HepG2 (cell line): ENCODE measurements at regions not wholly inside any gene's neighbourhood (a gene's known extent, or its start where the extent isn't known, plus 50 kb on each side); places are given as distances from the start of the nearest gene placed in this dataset.

Experiments
- ATAC-seq: fragments of 200-7000 bp; cut with Tn5 transposase; 3 replicates; pipeline ENCODE4 v1.9.1; 2020; ENCODE audit warnings: mild to moderate bottlenecking, moderate library complexity
- BruUV-seq: library from RNA; stranded (reverse); fragments of 400-500 nt; replicated peaks from 2 replicates; lab custom pipeline; 2021; lab: Mats Ljungman, UMichigan
- CTCF ChIA-PET: fragments of 300-600 bp; formaldehyde crosslinking; extraction: SDS; loops from one replicate; lab custom pipeline; 2021; ENCODE audit warnings: low total read pairs, inconsistent platforms, low intra/inter-chr PET ratio; lab: Yijun Ruan, JAX
- POLR2A ChIA-PET: fragments of 350-600 bp; sonication (Branson Sonifier 250); formaldehyde crosslinking; loops from one replicate; lab custom pipeline; 2020; ENCODE audit warnings: antibody characterized with exemption, inconsistent platforms; lab: Yijun Ruan, JAX
- DNase-seq: peaks from one replicate; pipeline ENCODE4 v3.0.0-alpha.2; 2015; ENCODE audit warnings: low spot score
- FAIRE-seq: peaks from 3 replicates; lab custom pipeline; 2011; peaks lifted over from hg19 to GRCh38; lab: Jason Lieb, UNC
- H2AFZ ChIP-seq: one replicate; pipeline ENCODE4 v1.6.1; 2011; ENCODE audit warnings: low read length, inconsistent platforms
- H3K27ac ChIP-seq: fragments of 300-600 bp; 3 replicates; pipeline ENCODE4 v1.8.0; 2011; ENCODE audit warnings: mixed run types, mild to moderate bottlenecking, mixed read lengths, low read length, inconsistent platforms; ENCODE audit not compliant: insufficient read depth; ENCODE audit errors: extremely low read length
- H3K27me3 ChIP-seq, 2 experiments: fragments of 200-600 bp in 1 of 2; 2 replicates in 1 of 2; 3 replicates in 1 of 2; pipeline versions ENCODE4 v1.6.0 to v1.8.0; 2011; ENCODE audit warnings: low read length in 2 of 2, mild to moderate bottlenecking in 2 of 2, moderate library complexity in 2 of 2, inconsistent platforms in 1 of 2; ENCODE audit not compliant: insufficient read depth in 2 of 2, control insufficient read depth in 1 of 2
- H3K36me3 ChIP-seq, 2 experiments: fragments of 200-600 bp in 1 of 2; replicated peaks in 1 of 2; 2 replicates in 1 of 2; 3 replicates in 1 of 2; pipeline versions ENCODE4 v1.5.1 to v1.8.0; 2011; ENCODE audit warnings: low read length in 2 of 2, inconsistent platforms in 1 of 2; ENCODE audit not compliant: insufficient read depth in 2 of 2, control insufficient read depth in 1 of 2
- H3K4me1 ChIP-seq: 2 replicates; pipeline ENCODE4 v1.5.1; 2012; ENCODE audit warnings: low read length, inconsistent platforms; ENCODE audit not compliant: insufficient read depth
- H3K4me2 ChIP-seq: 2 replicates; pipeline ENCODE4 v1.6.0; 2011; ENCODE audit warnings: low read depth, low read length, inconsistent platforms
- H3K4me3 ChIP-seq, 3 experiments: fragments of 200-600 bp in 1 of 3; sonication (generic), shearing (Covaris generic) in 1 of 3; replicated peaks in 1 of 3; 2 replicates each; pipeline ENCODE4 v1.5.1; 2011 to 2016; ENCODE audit warnings: low read length in 3 of 3, inconsistent platforms in 2 of 3, low read depth in 2 of 3, mild to moderate bottlenecking in 2 of 3, control low read depth in 1 of 3, mixed read lengths in 1 of 3; ENCODE audit not compliant: insufficient read depth in 1 of 3
- H3K79me2 ChIP-seq: one replicate; pipeline ENCODE4 v1.6.1; 2011; ENCODE audit warnings: low read length, inconsistent platforms; ENCODE audit not compliant: insufficient read depth
- H3K9ac ChIP-seq: 2 replicates; pipeline ENCODE4 v1.6.0; 2011; ENCODE audit warnings: mild to moderate bottlenecking, low read depth, low read length, inconsistent platforms; ENCODE audit not compliant: insufficient read depth
- H3K9me3 ChIP-seq: 2 replicates; pipeline ENCODE4 v1.5.1; 2012; ENCODE audit warnings: mild to moderate bottlenecking, low read length
- H4K20me1 ChIP-seq: 2 replicates; pipeline ENCODE4 v1.6.0; 2011; ENCODE audit warnings: inconsistent platforms, mild to moderate bottlenecking, low read length, moderate library complexity; ENCODE audit not compliant: insufficient read depth
- DMAP1 ChIP-seq: IDR thresholded peaks from 2 replicates; pipeline ENCODE4 v1.6.1; 2016
- RXRA ChIP-seq: sonication (generic); formaldehyde crosslinking; IDR thresholded peaks from 2 replicates; pipeline ENCODE4 v1.5.1; 2020; ENCODE audit warnings: missing genetic modification reagents
- TFE3 ChIP-seq: IDR thresholded peaks from 2 replicates; pipeline ENCODE4 v1.6.1; 2016
- USF2 ChIP-seq, 2 experiments: sonication (generic) in 1 of 2; formaldehyde crosslinking in 1 of 2; IDR thresholded peaks; 2 replicates each; pipeline versions ENCODE4 v1.5.1 to v1.6.1; 2011 to 2020; ENCODE audit warnings: borderline replicate concordance in 1 of 2, low read depth in 1 of 2, low read length in 1 of 2, mild to moderate bottlenecking in 1 of 2, missing genetic modification reagents in 1 of 2, moderate library complexity in 1 of 2
- YEATS2 ChIP-seq: sonication (generic); formaldehyde crosslinking; IDR thresholded peaks from 2 replicates; pipeline ENCODE4 v1.4.0; 2020; ENCODE audit warnings: missing genetic modification reagents, borderline replicate concordance
- WGBS: methylation state at CpG from one replicate; pipeline ENCODE4 v1.1.6; 2017; ENCODE audit warnings: low lambda C conversion rate; 5-methylcytosine and 5-hydroxymethylcytosine counted together
- in situ Hi-C: cut with HindIII; loops from 2 replicates; pipeline ENCODE4 v1.10.0; 2017; ENCODE audit warnings: low pct_unique_long_range_greater_than_20kb; ENCODE audit not compliant: extremely low pct_ligation_motif_present
- intact Hi-C: fragments of 100-400 bp; cut with micrococcal nuclease; formaldehyde crosslinking; loops from one replicate; pipeline ENCODE4 v1.10.0; 2022; ENCODE audit not compliant: unreplicated experiment
- TF ChIP-seq, protein P1 (sequence below): sonication (generic); formaldehyde crosslinking; IDR thresholded peaks from 2 replicates; pipeline ENCODE4 v1.5.0; 2020; ENCODE audit warnings: mild to moderate bottlenecking, missing genetic modification reagents, borderline replicate concordance

DNA sequence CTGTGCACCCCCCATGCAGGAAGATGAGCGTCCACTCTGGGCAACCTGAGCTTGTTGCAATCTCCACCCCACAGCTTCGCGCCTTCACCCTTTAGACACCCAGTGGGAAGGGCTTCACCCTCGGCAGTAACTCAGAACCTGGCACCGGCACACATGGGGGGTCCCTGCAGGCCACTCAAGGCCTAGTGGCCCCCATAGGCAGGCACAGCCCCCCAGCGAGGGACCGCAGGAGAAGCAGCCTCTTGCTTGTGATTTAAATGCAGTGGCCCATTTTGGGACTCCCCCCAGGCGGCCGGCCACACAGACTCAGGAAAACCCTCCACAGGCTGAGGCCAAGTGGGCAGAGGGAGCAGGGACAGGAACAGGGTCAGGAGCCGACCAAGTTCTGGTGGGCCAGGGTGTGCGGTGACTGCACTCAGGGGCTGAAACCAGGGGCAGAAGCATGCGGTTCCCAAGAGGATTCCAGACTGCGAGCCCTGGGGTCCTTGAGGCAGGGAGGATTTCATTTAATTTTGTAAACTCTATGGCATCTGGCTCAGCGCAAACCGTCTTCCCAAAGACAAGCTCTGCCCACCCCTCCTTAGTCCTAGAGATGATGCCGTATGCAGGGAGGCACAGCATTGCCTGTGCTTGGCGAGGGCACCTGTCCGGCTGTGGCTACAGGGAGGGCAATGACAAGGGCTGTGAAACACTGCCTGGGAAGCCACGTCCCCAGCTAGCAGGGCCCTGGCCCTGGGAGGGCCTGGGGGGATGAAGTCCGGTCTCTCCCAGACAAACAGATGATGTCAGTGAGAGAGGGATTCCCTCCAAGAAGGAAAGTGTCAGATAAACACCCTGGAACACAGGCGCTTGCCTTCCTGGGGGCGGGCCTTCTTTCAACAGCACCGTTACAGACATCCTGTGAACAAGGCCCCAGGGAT, 52.9 kb upstream of the GPR31 start (continued):
- TF ChIP-seq, protein P1, sequence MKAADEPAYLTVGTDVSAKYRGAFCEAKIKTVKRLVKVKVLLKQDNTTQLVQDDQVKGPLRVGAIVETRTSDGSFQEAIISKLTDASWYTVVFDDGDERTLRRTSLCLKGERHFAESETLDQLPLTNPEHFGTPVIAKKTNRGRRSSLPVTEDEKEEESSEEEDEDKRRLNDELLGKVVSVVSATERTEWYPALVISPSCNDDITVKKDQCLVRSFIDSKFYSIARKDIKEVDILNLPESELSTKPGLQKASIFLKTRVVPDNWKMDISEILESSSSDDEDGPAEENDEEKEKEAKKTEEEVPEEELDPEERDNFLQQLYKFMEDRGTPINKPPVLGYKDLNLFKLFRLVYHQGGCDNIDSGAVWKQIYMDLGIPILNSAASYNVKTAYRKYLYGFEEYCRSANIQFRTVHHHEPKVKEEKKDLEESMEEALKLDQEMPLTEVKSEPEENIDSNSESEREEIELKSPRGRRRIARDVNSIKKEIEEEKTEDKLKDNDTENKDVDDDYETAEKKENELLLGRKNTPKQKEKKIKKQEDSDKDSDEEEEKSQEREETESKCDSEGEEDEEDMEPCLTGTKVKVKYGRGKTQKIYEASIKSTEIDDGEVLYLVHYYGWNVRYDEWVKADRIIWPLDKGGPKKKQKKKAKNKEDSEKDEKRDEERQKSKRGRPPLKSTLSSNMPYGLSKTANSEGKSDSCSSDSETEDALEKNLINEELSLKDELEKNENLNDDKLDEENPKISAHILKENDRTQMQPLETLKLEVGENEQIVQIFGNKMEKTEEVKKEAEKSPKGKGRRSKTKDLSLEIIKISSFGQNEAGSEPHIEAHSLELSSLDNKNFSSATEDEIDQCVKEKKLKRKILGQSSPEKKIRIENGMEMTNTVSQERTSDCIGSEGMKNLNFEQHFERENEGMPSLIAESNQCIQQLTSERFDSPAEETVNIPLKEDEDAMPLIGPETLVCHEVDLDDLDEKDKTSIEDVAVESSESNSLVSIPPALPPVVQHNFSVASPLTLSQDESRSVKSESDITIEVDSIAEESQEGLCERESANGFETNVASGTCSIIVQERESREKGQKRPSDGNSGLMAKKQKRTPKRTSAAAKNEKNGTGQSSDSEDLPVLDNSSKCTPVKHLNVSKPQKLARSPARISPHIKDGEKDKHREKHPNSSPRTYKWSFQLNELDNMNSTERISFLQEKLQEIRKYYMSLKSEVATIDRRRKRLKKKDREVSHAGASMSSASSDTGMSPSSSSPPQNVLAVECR (CRISPR knock-in tag) = peak; percentile 71; the same call in 1 of the 2 replicates
- TF ChIP-seq YEATS2 (CRISPR knock-in tag) = peak; percentile 60; the same call in 1 of the 2 replicates
- TF ChIP-seq TFE3 (CRISPR knock-in tag) = peak; percentile 67; the same call in 1 of the 2 replicates
- TF ChIP-seq RXRA = peak; percentile 80
- peak; percentile 86 for TF ChIP-seq DMAP1

DNA sequence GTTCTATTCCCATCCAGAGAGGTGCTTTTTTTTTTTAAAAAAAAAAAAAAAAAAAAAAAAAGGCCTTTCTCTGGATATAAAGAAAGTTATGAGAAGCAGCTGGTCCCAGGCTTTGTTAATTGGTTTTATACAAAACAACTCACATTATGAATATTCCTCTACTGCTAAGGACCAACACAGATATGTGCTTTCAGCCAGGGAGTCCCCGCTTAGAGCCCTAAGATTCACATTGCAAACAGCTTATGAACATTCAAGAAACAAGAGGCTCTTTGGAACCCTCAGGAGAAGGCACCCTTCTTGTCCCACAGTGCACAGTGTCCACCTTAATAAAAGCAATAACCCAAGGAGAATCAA, 53.5 kb upstream of the GPR31 start:
- DNase-seq (no peak), ATAC-seq (no peak), FAIRE-seq (no peak)
- in situ Hi-C loops = no loop called here
- Histone ChIP-seq H3K36me3 (no peaks in the 10 kb centered on the region), H2AFZ (no peak overlapping the region), H3K79me2 (no peaks in the 10 kb centered on the region), H3K9ac (peak overlapping the region; percentile 60), H3K4me3 (no peak overlapping the region), H3K27me3 (no peaks in the 10 kb centered on the region), H3K27ac (peak overlapping the region; percentile 82), H4K20me1 (no peaks in the 10 kb centered on the region), H3K4me2 (no peak overlapping the region), H3K9me3 (no peaks in the 10 kb centered on the region), H3K4me1 (peaks cover 77% of the 10 kb centered on the region)
- WGBS = 88% methylated on average over 1 of the region's 1 CpG
- intact Hi-C loops = no loop called here
- CTCF ChIA-PET = no interaction called here
- POLR2A ChIA-PET = interaction anchor here (1.0 to 1.5 kb wide), 3 partner anchors 58 to 99 kb away, joined by 3 to 6 read pairs (median 5); no protein-coding TSS in a partner anchor
- BruUV-seq = no TSS peak
- no peak for TF ChIP-seq USF2 (IDR thresholded peaks at IDR 0.05; ENCODE audit: low read depth, low read length)
- peak; percentile 37; the same call in 1 of the 2 replicates for TF ChIP-seq USF2 (CRISPR knock-in tag; IDR thresholded peaks at IDR 0.05; ENCODE audit: borderline replicate concordance)
